LNCAP (cell line): ENCODE measurements at regions not wholly inside any gene's neighbourhood (a gene's known extent, or its start where the extent isn't known, plus 50 kb on each side); places are given as distances from the start of the nearest gene placed in this dataset.

ENCODE experiments used
- TF ChIP-seq, protein P1 (sequence below): fragments of 450-650 bp; IDR thresholded peaks from 2 replicates; pipeline ENCODE4 v1.5.1; 2017; ENCODE audit warnings: mild to moderate bottlenecking

DNA sequence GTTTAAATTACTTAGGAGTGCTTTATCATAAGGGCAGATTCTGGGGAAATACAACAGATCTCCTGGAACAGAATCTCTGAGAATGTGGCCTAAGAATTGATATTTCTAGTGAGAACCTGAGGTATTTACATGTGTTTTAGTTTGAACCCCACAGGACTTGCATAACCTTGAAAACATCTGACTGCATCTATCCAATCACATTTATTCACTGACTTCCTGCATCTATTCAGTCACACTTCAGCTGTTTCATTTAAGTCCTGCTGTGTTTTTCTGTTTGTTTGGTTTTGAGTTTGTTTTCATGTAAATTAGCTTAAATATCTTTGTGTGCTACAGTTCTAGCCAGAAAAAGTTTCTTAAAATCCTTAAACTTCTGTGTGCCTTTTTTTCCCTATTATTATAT, 1260.7 kb downstream of the PLA2G4A start:
- TF ChIP-seq, protein P1, sequence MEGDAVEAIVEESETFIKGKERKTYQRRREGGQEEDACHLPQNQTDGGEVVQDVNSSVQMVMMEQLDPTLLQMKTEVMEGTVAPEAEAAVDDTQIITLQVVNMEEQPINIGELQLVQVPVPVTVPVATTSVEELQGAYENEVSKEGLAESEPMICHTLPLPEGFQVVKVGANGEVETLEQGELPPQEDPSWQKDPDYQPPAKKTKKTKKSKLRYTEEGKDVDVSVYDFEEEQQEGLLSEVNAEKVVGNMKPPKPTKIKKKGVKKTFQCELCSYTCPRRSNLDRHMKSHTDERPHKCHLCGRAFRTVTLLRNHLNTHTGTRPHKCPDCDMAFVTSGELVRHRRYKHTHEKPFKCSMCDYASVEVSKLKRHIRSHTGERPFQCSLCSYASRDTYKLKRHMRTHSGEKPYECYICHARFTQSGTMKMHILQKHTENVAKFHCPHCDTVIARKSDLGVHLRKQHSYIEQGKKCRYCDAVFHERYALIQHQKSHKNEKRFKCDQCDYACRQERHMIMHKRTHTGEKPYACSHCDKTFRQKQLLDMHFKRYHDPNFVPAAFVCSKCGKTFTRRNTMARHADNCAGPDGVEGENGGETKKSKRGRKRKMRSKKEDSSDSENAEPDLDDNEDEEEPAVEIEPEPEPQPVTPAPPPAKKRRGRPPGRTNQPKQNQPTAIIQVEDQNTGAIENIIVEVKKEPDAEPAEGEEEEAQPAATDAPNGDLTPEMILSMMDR, result no peak

DNA sequence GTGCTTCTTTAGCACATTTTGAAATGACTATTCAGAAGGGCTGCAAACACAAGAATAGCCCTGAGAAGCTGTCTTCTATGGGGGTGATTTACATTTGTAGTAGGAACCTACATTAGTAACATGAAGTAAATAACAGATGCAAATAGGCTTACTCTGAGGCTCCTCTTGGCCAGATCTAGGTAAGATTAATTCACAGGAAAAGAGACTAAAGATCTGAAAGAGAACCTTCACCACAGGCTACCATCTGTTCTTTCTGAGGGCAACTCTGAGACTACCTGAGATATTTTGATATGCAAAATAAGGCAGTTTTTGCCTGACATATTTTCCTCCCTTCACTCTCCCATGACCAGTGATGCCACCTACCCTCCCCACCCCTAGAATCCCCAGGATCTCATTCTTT, 1267.8 kb downstream of the PLA2G4A start:
- TF ChIP-seq, protein P1, result no peak

DNA sequence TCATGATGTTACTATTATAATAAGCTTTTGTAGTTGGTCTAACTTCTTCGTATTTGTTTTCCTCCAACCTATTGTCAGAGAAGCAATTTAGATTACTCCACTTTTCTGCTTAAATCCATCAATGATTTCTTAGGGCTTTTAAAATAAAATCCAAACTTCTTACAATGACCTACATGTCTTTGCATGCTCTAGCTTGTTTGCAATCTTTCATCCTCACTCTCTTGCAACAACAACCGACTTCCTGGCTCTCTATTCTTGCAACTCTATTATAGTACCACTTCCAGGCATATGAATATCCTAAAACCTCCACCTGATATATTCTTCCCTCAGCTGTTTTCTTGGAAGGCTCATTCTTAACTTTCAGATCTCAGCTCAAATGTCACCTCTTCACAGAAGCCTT, 1288.7 kb downstream of the PLA2G4A start:
- TF ChIP-seq, protein P1, result no peak

DNA sequence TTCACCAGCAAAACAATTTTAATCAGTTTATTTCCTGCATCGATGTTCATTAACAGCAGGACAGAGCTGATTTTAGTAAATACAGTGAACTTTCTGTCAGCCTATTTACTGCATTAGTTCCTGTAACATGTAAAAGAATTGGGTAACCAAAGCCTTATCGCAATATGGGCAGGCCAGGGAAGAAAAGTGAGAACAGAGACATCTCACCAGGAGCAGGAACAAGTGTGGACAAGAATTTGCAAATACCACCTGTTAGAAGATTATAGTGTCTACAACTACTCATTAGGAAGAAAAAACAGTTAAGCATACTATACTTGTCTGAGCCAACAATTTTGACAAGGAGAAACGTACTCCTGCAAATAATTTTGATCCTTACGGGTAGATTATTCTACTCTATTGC, 1293.9 kb downstream of the PLA2G4A start:
- TF ChIP-seq, protein P1, result no peak

DNA sequence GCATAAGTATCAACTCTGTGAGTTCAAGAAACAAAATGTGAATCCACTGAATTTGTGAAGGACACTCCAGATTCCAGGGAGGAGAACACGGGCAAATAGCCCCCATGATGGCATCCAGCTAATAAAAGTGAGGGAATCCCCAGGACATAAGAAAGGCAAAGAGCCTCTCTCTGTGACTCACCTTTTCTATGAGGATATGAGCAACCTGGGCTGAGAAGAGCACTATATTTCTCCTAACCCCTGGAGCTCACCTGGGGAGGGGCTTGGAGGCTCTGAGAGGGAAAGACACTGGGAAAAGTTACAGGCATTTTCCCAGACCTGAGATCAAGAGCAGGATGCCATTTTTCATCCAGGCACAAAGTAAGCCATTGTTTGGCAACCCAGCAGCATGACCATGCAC, 1298.8 kb downstream of the PLA2G4A start:
- TF ChIP-seq, protein P1, result no peak

DNA sequence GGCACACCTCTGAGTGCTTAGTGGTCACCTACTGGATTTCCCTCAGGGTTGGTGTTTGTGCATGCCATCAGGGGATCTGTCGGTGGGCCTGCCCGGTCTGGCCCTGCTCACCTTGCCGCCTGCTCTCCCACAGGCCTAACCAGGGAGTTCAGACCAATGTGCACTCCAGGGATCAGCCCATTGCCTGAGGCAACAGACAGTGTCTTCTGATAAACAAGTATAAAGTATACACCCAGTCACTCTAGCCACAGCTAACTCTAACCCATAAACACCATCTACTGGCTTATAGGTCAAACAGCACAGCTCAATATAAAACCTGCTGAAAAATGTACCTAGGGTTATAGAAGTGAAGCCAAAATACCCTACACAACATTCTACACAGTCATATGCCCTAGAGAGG, 1300.0 kb downstream of the PLA2G4A start:
- TF ChIP-seq, protein P1, result peak; percentile 58

DNA sequence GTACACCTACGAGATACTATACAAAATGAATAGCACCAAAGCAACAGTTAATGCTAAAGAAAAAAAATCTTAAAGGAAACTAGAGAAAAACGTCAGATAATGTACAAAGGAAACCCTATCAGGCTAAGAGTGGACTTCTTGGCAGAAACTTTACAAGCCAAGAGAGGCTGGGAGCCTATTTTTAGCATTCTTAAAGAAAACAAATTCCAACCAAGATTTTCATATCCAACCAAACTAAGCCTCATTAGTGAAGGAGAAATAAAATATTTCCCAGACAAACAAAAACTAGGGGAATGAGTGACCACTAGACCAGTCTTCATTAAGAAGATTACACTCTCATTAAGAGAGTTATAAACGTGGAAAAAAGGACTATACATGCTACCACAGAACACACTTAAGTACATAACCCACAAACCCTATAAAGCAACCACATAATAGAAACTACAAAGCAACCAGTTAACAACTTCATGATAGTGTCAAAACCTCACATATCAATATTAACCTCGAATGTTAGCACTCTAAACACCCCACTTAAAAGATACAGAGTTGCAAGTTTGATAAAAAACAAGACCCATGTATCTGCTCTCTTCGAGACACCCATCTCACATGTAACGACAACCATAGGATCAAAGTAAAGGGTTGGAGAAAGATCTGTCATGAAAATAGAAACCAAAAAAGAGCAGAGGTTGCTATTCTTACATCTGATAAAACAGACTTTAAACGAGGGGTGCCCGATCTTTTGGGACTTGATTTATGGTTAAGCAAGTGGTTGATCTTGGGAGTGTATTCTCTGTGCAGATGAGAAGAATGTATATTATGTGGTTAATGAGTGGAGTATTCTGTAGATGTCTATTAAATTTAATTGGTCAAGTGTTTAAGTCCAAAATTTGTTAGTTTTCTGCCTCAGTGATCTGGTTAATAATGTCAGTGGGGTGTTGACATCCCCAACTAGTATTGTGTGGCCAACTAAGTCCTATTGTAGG, 1301.4 kb downstream of the PLA2G4A start:
- TF ChIP-seq, protein P1, result no peak
